Stimulated activated CD8-positive, alpha-beta memory T cell treated with anti-CD3 and anti-CD28 coated beads, Interleukin-4, amount 100 ng/mL, for 48 hours (primary cell): ENCODE measurements at regions not wholly inside any gene's neighbourhood (a gene's known extent, or its start where the extent isn't known, plus 50 kb on each side); places are given as distances from the start of the nearest gene placed in this dataset.

ENCODE experiments used
- DNase-seq: peaks from one replicate; pipeline ENCODE4 v3.0.0-alpha.2; 2020

- DNase-seq: no peak
Measured at GRCh38 chr15:81573098-81573746, 199.2 kb upstream of the TMC3 start.

- no peak for DNase-seq
Measured at GRCh38 chr15:81572190-81572589, 198.2 kb upstream of the TMC3 start.

- no peak for DNase-seq
Measured at GRCh38 chr15:81569286-81570080, 195.5 kb upstream of the TMC3 start.

- no peak for DNase-seq
Measured at GRCh38 chr15:81567924-81568323, 193.9 kb upstream of the TMC3 start.

GRCh38 chr15:81562986-81563385, 189.0 kb upstream of the TMC3 start:
- DNase-seq: no peak

- DNase-seq: no peak
Measured at GRCh38 chr15:81560405-81560804, 186.4 kb upstream of the TMC3 start.

- no peak for DNase-seq
Measured at GRCh38 chr15:81558056-81558455, 184.0 kb upstream of the TMC3 start.

- DNase-seq: no peak
Measured at GRCh38 chr15:81555346-81555745, 181.3 kb upstream of the TMC3 start.

- DNase-seq: no peak
Measured at GRCh38 chr15:81548365-81549130, 174.5 kb upstream of the TMC3 start.

- no peak for DNase-seq
Measured at GRCh38 chr15:81547521-81548132, 173.6 kb upstream of the TMC3 start.

- DNase-seq: no peak
Measured at GRCh38 chr15:81544385-81544784, 170.4 kb upstream of the TMC3 start.

- no peak for DNase-seq
Measured at GRCh38 chr15:81540909-81541308, 166.9 kb upstream of the TMC3 start.

- DNase-seq: no peak
Measured at GRCh38 chr15:81536356-81536755, 162.3 kb upstream of the TMC3 start.

- no peak for DNase-seq
Measured at GRCh38 chr15:81534124-81534523, 160.1 kb upstream of the TMC3 start.

GRCh38 chr15:81532001-81532400, 158.0 kb upstream of the TMC3 start:
- no peak for DNase-seq

- no peak for DNase-seq
Measured at GRCh38 chr15:81531109-81531592, 157.1 kb upstream of the TMC3 start.

- DNase-seq: no peak
Measured at GRCh38 chr15:81530271-81530691, 156.3 kb upstream of the TMC3 start.

GRCh38 chr15:81529481-81529880, 155.5 kb upstream of the TMC3 start:
- no peak for DNase-seq

GRCh38 chr15:81526029-81526428, 152.0 kb upstream of the TMC3 start:
- DNase-seq: no peak

GRCh38 chr15:81524496-81524895, 150.5 kb upstream of the TMC3 start:
- no peak for DNase-seq

GRCh38 chr15:81523867-81524266, 149.9 kb upstream of the TMC3 start:
- DNase-seq: no peak

GRCh38 chr15:81520480-81520879, 146.5 kb upstream of the TMC3 start:
- no peak for DNase-seq

GRCh38 chr15:81516461-81516860, 142.4 kb upstream of the TMC3 start:
- no peak for DNase-seq
